ENCODE measurements at regions not wholly inside any gene's neighbourhood (a gene's known extent, or its start where the extent isn't known, plus 50 kb on each side); places are given as distances from the start of the nearest gene placed in this dataset.
"Not testable (repeated sequence)": the region's sequence is repeated elsewhere in the genome, so short reads cannot be mapped to it uniquely, and the experiment has no call there.

GRCh38 chr13:94795292-94795691 lies 82.9 kb upstream of the SOX21 start:
- no peak overlapping the region for H3K4me3 ChIP-seq
- no peaks in the 10 kb centered on the region for H3K9me3 ChIP-seq
- H3K4me1 ChIP-seq (ENCODE audit: insufficient read depth), result no peaks in the 10 kb centered on the region
- TF ChIP-seq POLR2A (IDR thresholded peaks at IDR 0.05) (no peak), CTCF (IDR thresholded peaks at IDR 0.05) (no peak), EP300 (IDR thresholded peaks at IDR 0.05) (no peak)
- 85 to 87% (median 85%) methylated on average over 7 of the region's 7 CpGs for WGBS, 3 donors
- intact Hi-C loops (cut with DNase I), result loop anchor here in 1 of 4 donors (10.0 kb wide), 1 partner anchor 130 kb away; no protein-coding TSS in a partner anchor
- no peaks in the 10 kb centered on the region for H3K27me3 ChIP-seq
- H3K27ac ChIP-seq, result no peak overlapping the region
- H3K36me3 ChIP-seq, result no peaks in the 10 kb centered on the region
- DNase-seq, result no peak

- H3K4me3 ChIP-seq; H3K9me3 ChIP-seq; H3K36me3 ChIP-seq; H3K27ac ChIP-seq; H3K27me3 ChIP-seq; H3K4me1 ChIP-seq (ENCODE audit: insufficient read depth); DNase-seq; intact Hi-C loops (cut with DNase I): not testable (repeated sequence)
- 74 to 97% (median 76%) methylated on average over 2 of the region's 2 CpGs for WGBS, 3 donors
These were observed 73.9 kb upstream of the SOX21 start for GRCh38 chr13:94786246-94786645.

- no peaks in the 10 kb centered on the region for H3K9me3 ChIP-seq
- intact Hi-C loops (cut with DNase I), result no loop called here
- H3K4me1 ChIP-seq (ENCODE audit: insufficient read depth), result no peaks in the 10 kb centered on the region
- no peak for TF ChIP-seq EP300 (IDR thresholded peaks at IDR 0.05)
- no peak for TF ChIP-seq CTCF (IDR thresholded peaks at IDR 0.05)
- no peak for TF ChIP-seq POLR2A (IDR thresholded peaks at IDR 0.05)
- no peaks in the 10 kb centered on the region for H3K27me3 ChIP-seq
- no peaks in the 10 kb centered on the region for H3K36me3 ChIP-seq
- DNase-seq, result no peak
- 44 to 50% (median 47%) methylated on average over 6 of the region's 6 CpGs for WGBS, 3 donors
- no peak overlapping the region for H3K4me3 ChIP-seq
- H3K27ac ChIP-seq, result no peak overlapping the region
These were observed 71.7 kb upstream of the SOX21 start for GRCh38 chr13:94784066-94784465.

GRCh38 chr13:94783489-94783888 lies 71.1 kb upstream of the SOX21 start:
- no peak overlapping the region for H3K4me3 ChIP-seq
- H3K27ac ChIP-seq, result no peak overlapping the region
- H3K9me3 ChIP-seq, result no peaks in the 10 kb centered on the region
- DNase-seq, result no peak
- WGBS, 3 donors, result 95 to 99% (median 97%) methylated on average over 3 of the region's 3 CpGs
- H3K27me3 ChIP-seq, result no peaks in the 10 kb centered on the region
- intact Hi-C loops (cut with DNase I), result no loop called here
- H3K36me3 ChIP-seq, result no peaks in the 10 kb centered on the region
- TF ChIP-seq CTCF (IDR thresholded peaks at IDR 0.05), result no peak
- no peaks in the 10 kb centered on the region for H3K4me1 ChIP-seq (ENCODE audit: insufficient read depth)

- H3K27ac ChIP-seq, result no peak overlapping the region
- no peaks in the 10 kb centered on the region for H3K4me1 ChIP-seq (ENCODE audit: insufficient read depth)
- H3K36me3 ChIP-seq, result no peaks in the 10 kb centered on the region
- 78 to 91% (median 82%) methylated on average over 4 of the region's 4 CpGs for WGBS, 3 donors
- intact Hi-C loops (cut with DNase I), result no loop called here
- H3K4me3 ChIP-seq, result no peak overlapping the region
- TF ChIP-seq CTCF (IDR thresholded peaks at IDR 0.05) (no peak), EP300 (IDR thresholded peaks at IDR 0.05) (no peak), POLR2A (IDR thresholded peaks at IDR 0.05) (no peak)
- H3K27me3 ChIP-seq, result no peaks in the 10 kb centered on the region
- no peak for DNase-seq
- H3K9me3 ChIP-seq, result no peaks in the 10 kb centered on the region
These were observed 68.1 kb upstream of the SOX21 start for GRCh38 chr13:94780421-94780820.
